HG02840 (cell line): ENCODE measurements at regions not wholly inside any gene's neighbourhood (a gene's known extent, or its start where the extent isn't known, plus 50 kb on each side); places are given as distances from the start of the nearest gene placed in this dataset.

Experiments used
- ATAC-seq: cut with Tn5 transposase; IDR thresholded peaks from one replicate; pipeline ENCODE4 v1.9.1; 2021; ENCODE audit warnings: mild to moderate bottlenecking, moderate library complexity, moderate number of reproducible peaks; ENCODE audit not compliant: unreplicated experiment, low FRiP score

- no peak for ATAC-seq
Observed at GRCh38 chr4:132958457-132959263, 190.4 kb upstream of the PCDH10 start.

- no peak for ATAC-seq
Observed at GRCh38 chr4:132981611-132982010, 167.5 kb upstream of the PCDH10 start.

GRCh38 chr4:132982151-132982550, 166.9 kb upstream of the PCDH10 start:
- no peak for ATAC-seq

GRCh38 chr4:132991111-132991510, 158.0 kb upstream of the PCDH10 start:
- no peak for ATAC-seq

- no peak for ATAC-seq
Observed at GRCh38 chr4:132992686-132993085, 156.4 kb upstream of the PCDH10 start.

GRCh38 chr4:132998585-132999230, 150.4 kb upstream of the PCDH10 start:
- ATAC-seq = no peak

- ATAC-seq = no peak
Observed at GRCh38 chr4:133000012-133000411, 149.1 kb upstream of the PCDH10 start.

- no peak for ATAC-seq
Observed at GRCh38 chr4:133003169-133003568, 145.9 kb upstream of the PCDH10 start.

- ATAC-seq = no peak
Observed at GRCh38 chr4:133014473-133015135, 134.5 kb upstream of the PCDH10 start.

GRCh38 chr4:133045288-133045687, 103.8 kb upstream of the PCDH10 start:
- no peak for ATAC-seq

GRCh38 chr4:133046156-133046555, 102.9 kb upstream of the PCDH10 start:
- ATAC-seq = no peak

GRCh38 chr4:133058701-133059100, 90.4 kb upstream of the PCDH10 start:
- ATAC-seq = no peak

GRCh38 chr4:133059117-133059516, 90.0 kb upstream of the PCDH10 start:
- ATAC-seq = no peak

- ATAC-seq = no peak
Observed at GRCh38 chr4:133062851-133063250, 86.2 kb upstream of the PCDH10 start.

- no peak for ATAC-seq
Observed at GRCh38 chr4:133068083-133068482, 81.0 kb upstream of the PCDH10 start.

- no peak for ATAC-seq
Observed at GRCh38 chr4:133081246-133081645, 67.8 kb upstream of the PCDH10 start.

GRCh38 chr4:133084421-133084820, 64.7 kb upstream of the PCDH10 start:
- no peak for ATAC-seq

- ATAC-seq = no peak
Observed at GRCh38 chr4:133095591-133095990, 53.5 kb upstream of the PCDH10 start.

- ATAC-seq = no peak
Observed at GRCh38 chr4:133096972-133097371, 52.1 kb upstream of the PCDH10 start.
